ENCODE measurements at regions not wholly inside any gene's neighbourhood (a gene's known extent, or its start where the extent isn't known, plus 50 kb on each side); places are given as distances from the start of the nearest gene placed in this dataset.

DNA sequence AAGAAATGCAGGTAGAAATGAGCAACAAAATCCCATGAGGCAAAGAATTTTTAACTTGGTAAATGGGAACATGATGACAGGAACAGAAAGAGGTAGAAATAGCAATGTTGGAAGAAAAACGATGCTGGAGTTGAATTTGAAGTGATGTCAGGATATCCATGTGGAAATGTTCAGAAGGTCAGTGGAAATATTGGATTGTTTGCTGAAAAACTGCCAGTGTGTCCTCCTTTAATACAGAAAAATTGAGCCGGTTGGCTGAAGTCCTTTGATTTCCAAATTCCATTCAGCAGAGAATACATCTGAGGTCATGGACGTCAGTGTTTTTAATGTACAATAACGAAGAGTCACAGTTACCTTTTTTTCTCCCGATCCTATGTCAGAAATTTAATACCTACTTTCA is 110.0 kb upstream of the DMAC1 start:
- Histone ChIP-seq H3K27me3 (ENCODE audit: control insufficient read depth, insufficient read depth, low read length, poor library complexity, severe bottlenecking) (peaks cover 6% of the 10 kb centered on the region), H3K9me3 (ENCODE audit: control insufficient read depth, low read length) (no peaks in the 10 kb centered on the region), H3K36me3 (ENCODE audit: control insufficient read depth, insufficient read depth, low read length) (no peaks in the 10 kb centered on the region), H3K9ac (ENCODE audit: extremely low read depth, low read length, poor library complexity, severe bottlenecking) (no peak overlapping the region), H3K4me3 (ENCODE audit: low read length) (no peak overlapping the region), H3K27ac (ENCODE audit: low read depth, low read length) (no peak overlapping the region), H3K4me1 (ENCODE audit: control insufficient read depth, insufficient read depth, low read length) (no peaks in the 10 kb centered on the region)
- DNase-seq: no peak
- no peak for TF ChIP-seq CTCF (conservative IDR thresholded peaks at IDR 0.05)
- H3K27me3 Mint-ChIP-seq (ENCODE audit: insufficient read depth): peaks cover 9% of the 10 kb centered on the region
- no peak overlapping the region for H3K27ac Mint-ChIP-seq
- H3K4me1 Mint-ChIP-seq: peaks cover 2% of the 10 kb centered on the region
- no peaks in the 10 kb centered on the region for H3K36me3 Mint-ChIP-seq (ENCODE audit: low read depth)
- H3K9me3 Mint-ChIP-seq: no peaks in the 10 kb centered on the region
- no peak overlapping the region for H3K4me3 Mint-ChIP-seq
- 92 to 97% methylated on average over 4 to 5 of the region's 5 CpGs for WGBS, 2 experiments (ENCODE audit: insufficient coverage in 1 of 2, insufficient read length in 1 of 2)

DNA sequence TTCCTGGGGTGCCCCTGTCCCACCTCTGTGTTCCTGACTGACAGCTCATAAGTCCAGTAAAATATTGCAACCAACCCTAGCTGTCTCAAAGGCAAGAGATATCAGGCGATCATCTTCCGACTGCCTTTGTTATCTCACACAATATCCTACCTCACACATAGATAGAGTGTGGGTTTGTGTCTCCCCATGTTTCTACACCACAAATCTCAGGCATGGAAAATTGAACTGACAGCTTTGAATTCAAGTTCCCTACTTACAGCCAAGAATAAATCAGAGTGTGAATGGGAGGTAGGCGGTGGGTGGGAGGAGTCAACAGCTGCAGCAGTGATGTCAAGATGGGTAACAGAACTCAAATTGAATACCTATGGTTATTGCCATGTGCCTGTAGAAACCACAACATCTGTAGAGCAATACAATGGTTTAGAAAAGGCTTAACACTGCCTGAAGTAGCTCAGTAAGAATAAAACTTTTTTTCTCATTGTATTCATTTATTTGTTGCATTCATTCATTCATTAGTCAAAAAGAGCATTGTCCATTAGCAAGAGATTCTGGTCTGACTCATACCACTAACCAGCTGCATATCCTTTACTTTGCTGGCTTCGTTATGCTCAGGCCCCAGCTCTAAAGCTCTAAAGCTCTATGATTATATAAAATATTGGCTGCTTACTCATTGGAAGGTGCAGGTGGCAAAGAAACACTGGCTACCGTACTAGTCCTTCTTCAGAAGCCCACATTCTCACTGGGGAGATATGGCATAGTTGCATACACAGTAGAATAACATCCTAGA is 108.2 kb upstream of the DMAC1 start:
- Histone ChIP-seq H3K36me3 (ENCODE audit: control insufficient read depth, insufficient read depth, low read length) (no peaks in the 10 kb centered on the region), H3K9ac (ENCODE audit: extremely low read depth, low read length, poor library complexity, severe bottlenecking) (no peak overlapping the region), H3K4me1 (ENCODE audit: control insufficient read depth, insufficient read depth, low read length) (no peaks in the 10 kb centered on the region), H3K27me3 (ENCODE audit: control insufficient read depth, insufficient read depth, low read length, poor library complexity, severe bottlenecking) (peaks cover 6% of the 10 kb centered on the region), H3K27ac (ENCODE audit: low read depth, low read length) (no peak overlapping the region), H3K9me3 (ENCODE audit: control insufficient read depth, low read length) (no peaks in the 10 kb centered on the region), H3K4me3 (ENCODE audit: low read length) (no peak overlapping the region)
- peaks cover 2% of the 10 kb centered on the region for H3K4me1 Mint-ChIP-seq
- no peak overlapping the region for H3K4me3 Mint-ChIP-seq
- H3K36me3 Mint-ChIP-seq (ENCODE audit: low read depth): no peaks in the 10 kb centered on the region
- WGBS, 2 experiments (ENCODE audit: insufficient coverage in 1 of 2, insufficient read length in 1 of 2): 93 to 100% methylated on average over 1 to 5 of the region's 5 CpGs
- peaks cover 6% of the 10 kb centered on the region for H3K27me3 Mint-ChIP-seq (ENCODE audit: insufficient read depth)
- H3K27ac Mint-ChIP-seq: no peak overlapping the region
- TF ChIP-seq CTCF (conservative IDR thresholded peaks at IDR 0.05): no peak
- no peak for DNase-seq
- H3K9me3 Mint-ChIP-seq: no peaks in the 10 kb centered on the region

GRCh38 chr9:7906783-7907550 is 107.4 kb upstream of the DMAC1 start:
- H3K9me3 Mint-ChIP-seq: no peaks in the 10 kb centered on the region
- no peak overlapping the region for H3K27ac Mint-ChIP-seq
- Histone ChIP-seq H3K4me1 (ENCODE audit: control insufficient read depth, insufficient read depth, low read length) (no peaks in the 10 kb centered on the region), H3K9ac (ENCODE audit: extremely low read depth, low read length, poor library complexity, severe bottlenecking) (no peak overlapping the region), H3K36me3 (ENCODE audit: control insufficient read depth, insufficient read depth, low read length) (no peaks in the 10 kb centered on the region), H3K27ac (ENCODE audit: low read depth, low read length) (no peak overlapping the region), H3K9me3 (ENCODE audit: control insufficient read depth, low read length) (no peaks in the 10 kb centered on the region), H3K27me3 (ENCODE audit: control insufficient read depth, insufficient read depth, low read length, poor library complexity, severe bottlenecking) (peaks cover 6% of the 10 kb centered on the region), H3K4me3 (ENCODE audit: low read length) (no peak overlapping the region)
- no peak overlapping the region for H3K4me3 Mint-ChIP-seq
- H3K4me1 Mint-ChIP-seq: peaks cover 2% of the 10 kb centered on the region
- no peak for DNase-seq
- 83 to 90% methylated on average over 1 of the region's 2 CpGs for WGBS, 2 experiments (ENCODE audit: insufficient coverage in 1 of 2, insufficient read length in 1 of 2)
- H3K27me3 Mint-ChIP-seq (ENCODE audit: insufficient read depth): peaks cover 3% of the 10 kb centered on the region
- TF ChIP-seq CTCF (conservative IDR thresholded peaks at IDR 0.05): no peak
- no peaks in the 10 kb centered on the region for H3K36me3 Mint-ChIP-seq (ENCODE audit: low read depth)
